ENCODE measurements at regions not wholly inside any gene's neighbourhood (a gene's known extent, or its start where the extent isn't known, plus 50 kb on each side); places are given as distances from the start of the nearest gene placed in this dataset.
A peak's percentile ranks its signal among the peaks of the same experiment; 100 is the strongest.

DNA sequence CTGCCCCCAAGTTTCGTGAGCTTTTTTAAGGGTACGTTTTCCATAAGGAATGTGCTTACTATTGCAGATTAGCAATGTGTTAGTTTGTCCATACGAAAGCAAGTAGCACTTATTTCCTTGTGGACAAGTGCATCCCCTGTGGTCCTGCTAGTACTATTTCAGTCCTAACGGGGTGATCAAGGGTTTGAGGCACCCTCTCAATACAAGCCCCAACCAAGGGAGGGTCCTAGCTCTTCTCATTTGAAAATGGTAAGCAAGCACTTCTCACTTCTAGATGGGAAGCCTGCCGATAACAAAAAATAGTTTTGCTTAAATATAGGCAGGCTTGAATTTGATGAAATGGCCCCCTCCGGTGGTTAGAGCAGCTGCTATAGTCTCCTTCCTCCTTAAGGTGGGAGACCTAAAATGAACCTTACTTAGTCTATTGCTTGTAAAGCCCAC is 64.0 kb upstream of the HMCN1 start:
- TF ChIP-seq, protein P1, sequence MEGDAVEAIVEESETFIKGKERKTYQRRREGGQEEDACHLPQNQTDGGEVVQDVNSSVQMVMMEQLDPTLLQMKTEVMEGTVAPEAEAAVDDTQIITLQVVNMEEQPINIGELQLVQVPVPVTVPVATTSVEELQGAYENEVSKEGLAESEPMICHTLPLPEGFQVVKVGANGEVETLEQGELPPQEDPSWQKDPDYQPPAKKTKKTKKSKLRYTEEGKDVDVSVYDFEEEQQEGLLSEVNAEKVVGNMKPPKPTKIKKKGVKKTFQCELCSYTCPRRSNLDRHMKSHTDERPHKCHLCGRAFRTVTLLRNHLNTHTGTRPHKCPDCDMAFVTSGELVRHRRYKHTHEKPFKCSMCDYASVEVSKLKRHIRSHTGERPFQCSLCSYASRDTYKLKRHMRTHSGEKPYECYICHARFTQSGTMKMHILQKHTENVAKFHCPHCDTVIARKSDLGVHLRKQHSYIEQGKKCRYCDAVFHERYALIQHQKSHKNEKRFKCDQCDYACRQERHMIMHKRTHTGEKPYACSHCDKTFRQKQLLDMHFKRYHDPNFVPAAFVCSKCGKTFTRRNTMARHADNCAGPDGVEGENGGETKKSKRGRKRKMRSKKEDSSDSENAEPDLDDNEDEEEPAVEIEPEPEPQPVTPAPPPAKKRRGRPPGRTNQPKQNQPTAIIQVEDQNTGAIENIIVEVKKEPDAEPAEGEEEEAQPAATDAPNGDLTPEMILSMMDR (IDR thresholded peaks at IDR 0.05; ENCODE audit: control insufficient read depth, extremely low read depth, insufficient read depth), result peak; percentile 39
- DNase-seq (ENCODE audit: low read depth), result no peak
- no peak overlapping the region for H3K4me3 ChIP-seq (ENCODE audit: low read depth, low read length)

DNA sequence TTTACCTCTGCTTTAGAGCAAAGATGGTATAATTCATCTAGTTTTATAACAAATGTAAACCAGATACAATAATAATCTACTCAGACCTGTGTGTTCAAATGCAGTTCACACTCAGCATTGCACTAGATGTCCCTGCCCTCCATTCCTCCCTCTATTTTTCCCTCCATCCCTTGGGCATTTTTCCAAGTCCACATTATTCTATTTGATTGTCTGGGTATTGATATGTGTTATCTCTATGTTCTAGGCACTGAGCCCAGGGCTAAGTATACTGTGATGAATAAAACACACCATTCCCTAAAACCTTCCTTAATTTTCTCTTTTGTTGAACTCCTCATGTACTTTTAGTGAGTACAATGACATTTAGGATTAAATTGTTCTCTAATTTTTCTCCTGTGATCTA is 66.2 kb upstream of the HMCN1 start:
- TF ChIP-seq, protein P1 (IDR thresholded peaks at IDR 0.05; ENCODE audit: control insufficient read depth, extremely low read depth, insufficient read depth), result no peak
- DNase-seq (ENCODE audit: low read depth), result no peak
- no peak overlapping the region for H3K4me3 ChIP-seq (ENCODE audit: low read depth, low read length)

DNA sequence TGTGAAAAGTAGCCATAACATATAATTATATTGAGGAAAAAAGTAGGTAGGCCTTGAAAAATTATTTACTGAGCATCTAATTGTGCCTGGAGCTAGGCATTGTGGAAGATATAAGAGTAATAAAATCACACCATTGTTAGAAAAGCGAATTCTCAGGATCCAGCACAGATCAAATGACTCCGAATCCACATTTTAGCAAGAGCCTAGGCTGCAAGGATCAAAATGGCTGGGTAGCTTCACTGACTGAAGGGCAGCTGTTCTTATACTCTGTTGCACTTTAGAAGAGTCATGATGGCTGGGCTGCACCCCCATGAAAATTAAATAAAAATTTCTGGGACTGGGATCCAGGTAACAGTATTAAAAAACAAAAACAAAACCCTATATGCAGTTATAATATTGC is 67.6 kb upstream of the HMCN1 start:
- H3K4me3 ChIP-seq (ENCODE audit: low read depth, low read length), result no peak overlapping the region
- no peak for DNase-seq (ENCODE audit: low read depth)
- TF ChIP-seq, protein P1 (IDR thresholded peaks at IDR 0.05; ENCODE audit: control insufficient read depth, extremely low read depth, insufficient read depth), result no peak

DNA sequence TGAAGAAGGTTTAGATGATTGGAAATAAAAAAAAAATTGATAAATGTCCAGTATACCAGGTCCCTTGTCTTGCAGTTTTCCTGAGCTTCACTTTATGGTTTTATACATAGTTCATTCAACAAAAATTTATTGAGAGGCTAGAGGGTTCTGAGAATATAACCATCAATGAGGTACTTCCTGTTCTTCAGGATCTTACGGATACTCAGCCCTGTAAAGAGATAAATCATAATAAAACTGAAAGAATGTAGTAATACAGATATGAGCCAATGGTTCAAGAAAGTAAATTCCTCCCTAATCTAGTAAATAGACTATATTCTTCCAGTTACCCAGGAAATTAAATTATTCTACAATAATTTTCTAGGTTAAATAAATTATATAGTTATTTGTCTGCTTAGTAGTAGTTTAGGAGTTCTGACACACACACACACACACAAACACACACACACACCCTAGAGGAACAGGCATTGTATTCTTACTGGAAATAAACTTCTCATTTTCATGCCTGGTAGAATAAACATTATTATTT is 70.4 kb upstream of the HMCN1 start:
- DNase-seq (ENCODE audit: low read depth), result no peak
- no peak overlapping the region for H3K4me3 ChIP-seq (ENCODE audit: low read depth, low read length)
- TF ChIP-seq, protein P1 (IDR thresholded peaks at IDR 0.05; ENCODE audit: control insufficient read depth, extremely low read depth, insufficient read depth), result no peak

DNA sequence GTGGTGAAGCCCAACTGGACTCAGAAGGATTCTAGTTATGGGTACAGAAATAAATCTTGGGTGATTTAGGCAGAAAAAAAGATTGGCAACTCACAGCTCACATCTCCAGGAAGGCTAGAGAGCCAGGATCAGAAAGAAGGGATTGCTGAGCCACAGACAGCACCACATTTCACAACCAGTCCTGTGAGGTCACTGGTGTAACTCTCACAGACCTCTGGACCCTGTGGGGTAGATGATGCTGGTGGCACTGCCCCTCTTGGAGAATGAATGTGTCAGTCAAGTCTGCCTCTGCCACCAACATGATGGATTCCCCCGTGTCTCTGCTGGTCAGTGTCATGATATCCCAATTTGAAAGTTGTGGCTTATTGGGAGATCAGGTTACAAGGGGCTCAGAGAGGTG is 70.9 kb upstream of the HMCN1 start:
- TF ChIP-seq, protein P1 (IDR thresholded peaks at IDR 0.05; ENCODE audit: control insufficient read depth, extremely low read depth, insufficient read depth), result no peak
- H3K4me3 ChIP-seq (ENCODE audit: low read depth, low read length), result no peak overlapping the region
- no peak for DNase-seq (ENCODE audit: low read depth)

DNA sequence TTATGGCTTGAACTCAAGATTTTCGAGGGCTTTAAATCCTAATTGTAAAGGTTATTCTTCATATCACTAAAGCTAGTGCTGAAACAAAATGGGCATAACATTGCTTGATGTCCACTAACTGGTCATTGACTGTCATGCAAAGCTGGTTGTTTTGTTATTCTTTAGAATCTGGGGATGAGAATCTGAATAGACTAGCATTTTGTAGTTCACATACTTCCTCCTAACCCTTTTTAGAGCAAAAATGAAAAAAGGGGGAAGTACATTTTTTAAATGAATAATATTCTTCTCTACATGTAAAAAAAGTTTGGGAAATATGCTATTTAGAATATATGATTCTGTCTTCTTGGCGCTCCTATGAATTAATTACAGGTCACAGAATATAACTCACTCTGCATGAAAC is 72.2 kb upstream of the HMCN1 start:
- DNase-seq (ENCODE audit: low read depth), result no peak
- no peak overlapping the region for H3K4me3 ChIP-seq (ENCODE audit: low read depth, low read length)
- TF ChIP-seq, protein P1 (IDR thresholded peaks at IDR 0.05; ENCODE audit: control insufficient read depth, extremely low read depth, insufficient read depth), result no peak

DNA sequence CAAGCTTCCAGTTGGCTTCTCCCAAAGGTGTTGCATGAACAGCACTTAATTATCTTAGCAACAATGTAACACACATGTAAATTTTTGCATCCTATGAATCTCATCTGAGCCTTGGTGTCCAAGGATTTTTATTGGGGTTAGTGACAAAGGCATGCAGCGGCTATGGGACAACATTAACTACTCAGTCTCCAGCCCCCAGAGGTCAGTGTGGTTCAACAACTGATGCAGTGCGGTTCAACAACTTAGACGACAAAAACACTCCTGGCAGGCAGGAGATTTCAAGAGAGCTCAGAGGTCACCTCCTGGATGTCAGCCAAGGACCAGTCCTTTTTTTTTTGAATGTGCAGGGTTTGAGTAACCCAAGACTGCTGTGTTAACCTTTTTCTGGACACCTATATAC is 77.5 kb upstream of the HMCN1 start:
- H3K4me3 ChIP-seq (ENCODE audit: low read depth, low read length), result no peak overlapping the region
- TF ChIP-seq, protein P1 (IDR thresholded peaks at IDR 0.05; ENCODE audit: control insufficient read depth, extremely low read depth, insufficient read depth), result no peak
- no peak for DNase-seq (ENCODE audit: low read depth)
